ENCODE measurements at regions not wholly inside any gene's neighbourhood (a gene's known extent, or its start where the extent isn't known, plus 50 kb on each side); places are given as distances from the start of the nearest gene placed in this dataset.
"Not testable (repeated sequence)": the region's sequence is repeated elsewhere in the genome, so short reads cannot be mapped to it uniquely, and the experiment has no call there.

- DNase-seq: no peak
These were observed 87.9 kb upstream of the MSTN start for GRCh38 chr2:190150413-190150812.

GRCh38 chr2:190149908-190150307 is 87.4 kb upstream of the MSTN start:
- no peak for DNase-seq

- DNase-seq: no peak
These were observed 86.7 kb upstream of the MSTN start for GRCh38 chr2:190149200-190149599.

GRCh38 chr2:190146109-190146508 is 83.6 kb upstream of the MSTN start:
- DNase-seq: not testable (repeated sequence)

- DNase-seq: not testable (repeated sequence)
These were observed 77.9 kb upstream of the MSTN start for GRCh38 chr2:190140474-190140873.

- no peak for DNase-seq
These were observed 76.8 kb upstream of the MSTN start for GRCh38 chr2:190139371-190139770.

GRCh38 chr2:190138032-190138431 is 75.5 kb upstream of the MSTN start:
- DNase-seq: no peak

- DNase-seq: no peak
These were observed 75.0 kb upstream of the MSTN start for GRCh38 chr2:190137561-190137960.

- no peak for DNase-seq
These were observed 74.3 kb upstream of the MSTN start for GRCh38 chr2:190136825-190137224.

- no peak for DNase-seq
These were observed 73.7 kb upstream of the MSTN start for GRCh38 chr2:190136259-190136658.

GRCh38 chr2:190129421-190130199 is 67.1 kb upstream of the MSTN start:
- no peak for DNase-seq

GRCh38 chr2:190127651-190128050 is 65.1 kb upstream of the MSTN start:
- DNase-seq: no peak

GRCh38 chr2:190126798-190127197 is 64.3 kb upstream of the MSTN start:
- no peak for DNase-seq

GRCh38 chr2:190123956-190124355 is 61.4 kb upstream of the MSTN start:
- peak; percentile 59 for DNase-seq

GRCh38 chr2:190121971-190122370 is 59.4 kb upstream of the MSTN start:
- DNase-seq: peak; percentile 18

- DNase-seq: no peak
These were observed 58.8 kb upstream of the MSTN start for GRCh38 chr2:190121305-190121704.

- DNase-seq: no peak
These were observed 57.5 kb upstream of the MSTN start for GRCh38 chr2:190119923-190120590.

GRCh38 chr2:190119257-190119656 is 56.7 kb upstream of the MSTN start:
- DNase-seq: no peak

GRCh38 chr2:190117305-190117704 is 54.8 kb upstream of the MSTN start:
- DNase-seq: no peak

GRCh38 chr2:190113000-190113399 is 50.5 kb upstream of the MSTN start:
- DNase-seq: no peak

Measured in fibroblast of skin of back (primary cell).